ENCODE measurements at regions not wholly inside any gene's neighbourhood (a gene's known extent, or its start where the extent isn't known, plus 50 kb on each side); places are given as distances from the start of the nearest gene placed in this dataset.
"Not testable (repeated sequence)": the region's sequence is repeated elsewhere in the genome, so short reads cannot be mapped to it uniquely, and the experiment has no call there.

- Histone ChIP-seq H3K27ac (ENCODE audit: low read depth in 2 of 2, low read length in 2 of 2) (no peak overlapping the region), H3K27me3 (ENCODE audit: control insufficient read depth in 2 of 2, insufficient read depth in 2 of 2, low read length in 2 of 2) (no peaks in the 10 kb centered on the region), H3K4me3 (ENCODE audit: low read length in 2 of 2) (no peak overlapping the region), H3K9ac (ENCODE audit: low read depth in 1 of 2, low read length in 2 of 2) (no peak overlapping the region), H3K9me3 (ENCODE audit: control insufficient read depth in 2 of 2, low read length in 2 of 2) (no peaks in the 10 kb centered on the region), H3K4me1 (ENCODE audit: control insufficient read depth in 2 of 2, insufficient read depth in 2 of 2, low read length in 2 of 2) (no peaks in the 10 kb centered on the region), H3K36me3 (ENCODE audit: control insufficient read depth in 2 of 2, insufficient read depth in 2 of 2, low read length in 2 of 2) (no peaks in the 10 kb centered on the region)
Measured at GRCh38 chr14:37681486-37681885, 86.1 kb downstream of the TTC6 start.

GRCh38 chr14:37692680-37693079, 97.3 kb downstream of the TTC6 start:
- not testable (repeated sequence) for H3K27ac ChIP-seq (ENCODE audit: low read depth in 2 of 2, low read length in 2 of 2); H3K4me3 ChIP-seq (ENCODE audit: low read length in 2 of 2); H3K36me3 ChIP-seq (ENCODE audit: control insufficient read depth in 2 of 2, insufficient read depth in 2 of 2, low read length in 2 of 2); H3K27me3 ChIP-seq (ENCODE audit: control insufficient read depth in 2 of 2, insufficient read depth in 2 of 2, low read length in 2 of 2); H3K4me1 ChIP-seq (ENCODE audit: control insufficient read depth in 2 of 2, insufficient read depth in 2 of 2, low read length in 2 of 2); H3K9me3 ChIP-seq (ENCODE audit: control insufficient read depth in 2 of 2, low read length in 2 of 2); H3K9ac ChIP-seq (ENCODE audit: low read depth in 1 of 2, low read length in 2 of 2)

GRCh38 chr14:37693420-37693819, 98.0 kb downstream of the TTC6 start:
- not testable (repeated sequence) for H3K27me3 ChIP-seq (ENCODE audit: control insufficient read depth in 2 of 2, insufficient read depth in 2 of 2, low read length in 2 of 2)

DNA sequence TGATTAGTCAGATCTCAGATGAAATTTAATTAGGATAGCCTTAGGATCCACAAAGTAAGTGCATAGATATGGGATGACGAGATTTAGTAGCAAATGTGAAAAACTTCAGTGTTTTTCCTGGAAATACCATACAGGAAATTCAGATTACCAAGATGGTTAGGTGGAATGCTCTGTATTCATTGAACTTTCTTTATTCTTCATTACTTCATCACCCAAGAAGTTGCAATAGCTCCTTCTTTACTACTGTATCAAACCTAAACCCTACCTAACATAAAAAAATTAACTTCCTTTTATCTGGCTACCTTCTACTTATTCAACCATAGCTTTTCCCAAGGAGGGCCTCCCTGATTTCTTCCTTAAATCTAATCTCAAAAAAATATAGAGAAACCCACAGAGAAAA, 100.4 kb downstream of the TTC6 start:
- Histone ChIP-seq H3K4me3 (ENCODE audit: low read length in 2 of 2) (no peak overlapping the region), H3K27me3 (ENCODE audit: control insufficient read depth in 2 of 2, insufficient read depth in 2 of 2, low read length in 2 of 2) (no peaks in the 10 kb centered on the region), H3K4me1 (ENCODE audit: control insufficient read depth in 2 of 2, insufficient read depth in 2 of 2, low read length in 2 of 2) (no peaks in the 10 kb centered on the region), H3K9me3 (ENCODE audit: control insufficient read depth in 2 of 2, low read length in 2 of 2) (no peaks in the 10 kb centered on the region), H3K36me3 (ENCODE audit: control insufficient read depth in 2 of 2, insufficient read depth in 2 of 2, low read length in 2 of 2) (no peaks in the 10 kb centered on the region), H3K9ac (ENCODE audit: low read depth in 1 of 2, low read length in 2 of 2) (no peak overlapping the region), H3K27ac (ENCODE audit: low read depth in 2 of 2, low read length in 2 of 2) (no peak overlapping the region)

More at GRCh38 chr14:37693420-37693819, 98.0 kb downstream of the TTC6 start:
- not testable (repeated sequence) for H3K9me3 ChIP-seq (ENCODE audit: control insufficient read depth in 2 of 2, low read length in 2 of 2); H3K4me3 ChIP-seq (ENCODE audit: low read length in 2 of 2); H3K27ac ChIP-seq (ENCODE audit: low read depth in 2 of 2, low read length in 2 of 2); H3K36me3 ChIP-seq (ENCODE audit: control insufficient read depth in 2 of 2, insufficient read depth in 2 of 2, low read length in 2 of 2); H3K4me1 ChIP-seq (ENCODE audit: control insufficient read depth in 2 of 2, insufficient read depth in 2 of 2, low read length in 2 of 2); H3K9ac ChIP-seq (ENCODE audit: low read depth in 1 of 2, low read length in 2 of 2)

GRCh38 chr14:37697489-37698121, 102.2 kb downstream of the TTC6 start:
- Histone ChIP-seq H3K9me3 (ENCODE audit: control insufficient read depth in 2 of 2, low read length in 2 of 2) (no peaks in the 10 kb centered on the region), H3K4me1 (ENCODE audit: control insufficient read depth in 2 of 2, insufficient read depth in 2 of 2, low read length in 2 of 2) (no peaks in the 10 kb centered on the region), H3K36me3 (ENCODE audit: control insufficient read depth in 2 of 2, insufficient read depth in 2 of 2, low read length in 2 of 2) (no peaks in the 10 kb centered on the region), H3K27me3 (ENCODE audit: control insufficient read depth in 2 of 2, insufficient read depth in 2 of 2, low read length in 2 of 2) (no peaks in the 10 kb centered on the region), H3K9ac (ENCODE audit: low read depth in 1 of 2, low read length in 2 of 2) (no peak overlapping the region), H3K27ac (ENCODE audit: low read depth in 2 of 2, low read length in 2 of 2) (no peak overlapping the region), H3K4me3 (ENCODE audit: low read length in 2 of 2) (no peak overlapping the region)

DNA sequence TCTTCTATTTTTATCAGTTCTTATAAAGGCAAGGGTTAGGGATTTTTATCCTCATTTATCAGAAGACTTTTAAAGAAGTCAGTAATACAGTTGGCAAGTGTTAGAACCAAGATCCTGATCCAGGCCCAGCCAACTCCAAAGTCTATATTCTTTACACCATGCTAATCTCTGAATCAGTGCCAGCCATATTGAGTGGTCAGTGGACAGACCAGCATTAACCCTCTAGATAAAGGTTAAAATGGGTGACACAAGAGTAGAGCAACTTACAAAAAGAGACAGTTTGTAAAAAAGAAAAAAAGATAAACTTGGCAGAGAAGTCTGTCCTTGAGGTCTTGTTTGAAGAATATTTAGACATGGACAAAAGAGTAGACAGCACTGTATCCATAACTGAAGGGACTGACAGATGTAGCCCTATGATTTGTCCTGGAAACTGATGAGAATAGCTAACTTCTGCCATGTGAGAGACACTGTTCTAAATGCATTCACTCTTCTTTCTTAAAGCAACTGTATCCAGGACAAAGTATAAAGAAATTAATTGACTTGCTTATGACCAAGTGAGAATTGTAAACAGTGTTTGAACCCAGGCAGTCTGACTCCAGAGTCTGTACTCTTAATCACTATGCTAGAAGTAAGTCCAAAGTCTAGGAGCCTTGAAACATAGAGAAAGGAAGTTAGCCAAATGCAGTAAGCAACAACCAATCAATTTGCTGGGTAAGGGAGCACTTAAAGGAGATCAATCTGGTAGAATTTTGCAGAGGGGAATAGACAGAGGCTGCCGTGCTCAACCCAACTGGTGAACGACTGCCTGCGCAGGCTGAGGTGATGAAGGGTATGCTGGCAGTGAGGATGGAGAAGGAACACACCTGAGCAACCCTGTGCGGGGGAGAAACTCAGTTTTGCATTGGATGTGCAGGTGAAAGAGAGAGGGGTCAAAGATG, 103.7 kb downstream of the TTC6 start:
- H3K27me3 ChIP-seq (ENCODE audit: control insufficient read depth in 2 of 2, insufficient read depth in 2 of 2, low read length in 2 of 2): no peaks in the 10 kb centered on the region
- no peaks in the 10 kb centered on the region for H3K36me3 ChIP-seq (ENCODE audit: control insufficient read depth in 2 of 2, insufficient read depth in 2 of 2, low read length in 2 of 2)
- no peaks in the 10 kb centered on the region for H3K9me3 ChIP-seq (ENCODE audit: control insufficient read depth in 2 of 2, low read length in 2 of 2)
- no peak overlapping the region for H3K9ac ChIP-seq (ENCODE audit: low read depth in 1 of 2, low read length in 2 of 2)
- no peak overlapping the region for H3K27ac ChIP-seq (ENCODE audit: low read depth in 2 of 2, low read length in 2 of 2)
- H3K4me1 ChIP-seq (ENCODE audit: control insufficient read depth in 2 of 2, insufficient read depth in 2 of 2, low read length in 2 of 2): no peaks in the 10 kb centered on the region
- H3K4me3 ChIP-seq (ENCODE audit: low read length in 2 of 2): no peak overlapping the region

DNA sequence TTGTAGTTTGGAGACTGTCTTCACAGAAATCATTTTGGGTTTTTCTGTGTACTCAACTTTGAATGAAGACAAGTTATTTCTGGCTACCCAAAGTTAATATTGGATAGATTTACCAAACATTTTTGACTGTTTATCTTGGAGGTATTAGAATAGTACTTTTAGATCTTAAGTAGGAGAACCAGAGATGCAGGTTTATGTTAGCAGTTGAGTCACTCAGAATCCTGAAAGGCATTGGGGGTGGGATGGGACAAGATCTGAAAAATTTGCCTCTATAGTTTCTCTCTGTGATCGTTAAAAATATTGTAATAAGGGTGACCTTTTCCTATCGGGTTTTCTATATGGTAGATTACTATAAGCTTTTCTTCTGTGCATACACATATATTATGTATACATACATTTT, 112.3 kb downstream of the TTC6 start:
- Histone ChIP-seq H3K27me3 (ENCODE audit: control insufficient read depth in 2 of 2, insufficient read depth in 2 of 2, low read length in 2 of 2) (no peaks in the 10 kb centered on the region), H3K4me3 (ENCODE audit: low read length in 2 of 2) (no peak overlapping the region), H3K27ac (ENCODE audit: low read depth in 2 of 2, low read length in 2 of 2) (no peak overlapping the region), H3K9me3 (ENCODE audit: control insufficient read depth in 2 of 2, low read length in 2 of 2) (no peaks in the 10 kb centered on the region), H3K4me1 (ENCODE audit: control insufficient read depth in 2 of 2, insufficient read depth in 2 of 2, low read length in 2 of 2) (no peaks in the 10 kb centered on the region), H3K36me3 (ENCODE audit: control insufficient read depth in 2 of 2, insufficient read depth in 2 of 2, low read length in 2 of 2) (no peaks in the 10 kb centered on the region), H3K9ac (ENCODE audit: low read depth in 1 of 2, low read length in 2 of 2) (no peak overlapping the region)

DNA sequence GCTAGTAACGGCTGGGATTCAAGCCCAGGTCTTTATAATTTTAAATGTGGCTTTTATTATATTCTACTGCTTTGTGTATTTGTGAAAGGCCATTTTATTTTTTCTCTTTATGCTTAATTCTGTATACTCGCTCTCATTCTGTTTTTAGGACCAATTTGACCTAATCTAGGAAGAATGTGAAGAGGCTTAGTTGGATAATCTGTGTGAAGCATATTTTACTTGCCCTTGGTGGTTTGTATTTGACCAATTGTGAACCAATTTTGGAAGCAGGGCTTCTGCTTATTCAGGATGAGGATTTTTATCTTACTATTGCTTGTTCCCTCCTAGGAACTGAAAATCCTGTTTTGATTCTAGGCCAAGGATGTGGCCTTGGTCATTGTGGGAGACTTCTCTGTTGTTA, 113.1 kb downstream of the TTC6 start:
- H3K4me3 ChIP-seq (ENCODE audit: low read length in 2 of 2): no peak overlapping the region
- no peaks in the 10 kb centered on the region for H3K4me1 ChIP-seq (ENCODE audit: control insufficient read depth in 2 of 2, insufficient read depth in 2 of 2, low read length in 2 of 2)
- H3K36me3 ChIP-seq (ENCODE audit: control insufficient read depth in 2 of 2, insufficient read depth in 2 of 2, low read length in 2 of 2): no peaks in the 10 kb centered on the region
- no peaks in the 10 kb centered on the region for H3K9me3 ChIP-seq (ENCODE audit: control insufficient read depth in 2 of 2, low read length in 2 of 2)
- no peak overlapping the region for H3K9ac ChIP-seq (ENCODE audit: low read depth in 1 of 2, low read length in 2 of 2)
- no peaks in the 10 kb centered on the region for H3K27me3 ChIP-seq (ENCODE audit: control insufficient read depth in 2 of 2, insufficient read depth in 2 of 2, low read length in 2 of 2)
- H3K27ac ChIP-seq (ENCODE audit: low read depth in 2 of 2, low read length in 2 of 2): no peak overlapping the region

- no peak overlapping the region for H3K4me3 ChIP-seq (ENCODE audit: low read length in 2 of 2)
- H3K27me3 ChIP-seq (ENCODE audit: control insufficient read depth in 2 of 2, insufficient read depth in 2 of 2, low read length in 2 of 2): no peaks in the 10 kb centered on the region
- no peak overlapping the region for H3K27ac ChIP-seq (ENCODE audit: low read depth in 2 of 2, low read length in 2 of 2)
- H3K36me3 ChIP-seq (ENCODE audit: control insufficient read depth in 2 of 2, insufficient read depth in 2 of 2, low read length in 2 of 2): no peaks in the 10 kb centered on the region
- H3K9me3 ChIP-seq (ENCODE audit: control insufficient read depth in 2 of 2, low read length in 2 of 2): no peaks in the 10 kb centered on the region
- no peaks in the 10 kb centered on the region for H3K4me1 ChIP-seq (ENCODE audit: control insufficient read depth in 2 of 2, insufficient read depth in 2 of 2, low read length in 2 of 2)
- H3K9ac ChIP-seq (ENCODE audit: low read depth in 1 of 2, low read length in 2 of 2): no peak overlapping the region
Measured at GRCh38 chr14:37709419-37710195, 114.2 kb downstream of the TTC6 start.

DNA sequence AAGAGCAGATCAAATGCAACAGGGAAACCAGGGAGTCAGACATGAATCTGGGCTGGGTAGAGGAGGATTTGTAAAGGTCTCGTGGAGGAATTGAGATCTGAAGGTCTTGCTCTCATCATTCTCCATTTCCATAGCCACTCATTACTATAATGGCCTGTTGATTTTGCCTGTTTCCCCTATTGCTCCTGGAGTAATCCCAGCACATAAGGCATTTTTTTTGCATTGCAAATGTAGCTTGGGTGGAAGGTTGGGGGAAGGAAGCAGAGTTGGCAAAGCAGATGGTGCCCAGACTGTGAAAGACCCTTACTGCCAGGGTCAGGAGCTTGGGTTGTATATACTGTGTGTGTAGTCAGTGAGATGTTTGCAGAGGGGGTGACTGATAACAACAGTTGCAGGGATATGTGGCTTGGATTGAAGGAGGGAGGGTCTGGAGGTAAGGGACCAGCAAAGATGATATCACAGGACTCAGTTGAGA, 116.0 kb downstream of the TTC6 start:
- H3K9ac ChIP-seq (ENCODE audit: low read depth in 1 of 2, low read length in 2 of 2): no peak overlapping the region
- H3K27ac ChIP-seq (ENCODE audit: low read depth in 2 of 2, low read length in 2 of 2): no peak overlapping the region
- H3K36me3 ChIP-seq (ENCODE audit: control insufficient read depth in 2 of 2, insufficient read depth in 2 of 2, low read length in 2 of 2): no peaks in the 10 kb centered on the region
- no peaks in the 10 kb centered on the region for H3K4me1 ChIP-seq (ENCODE audit: control insufficient read depth in 2 of 2, insufficient read depth in 2 of 2, low read length in 2 of 2)
- H3K9me3 ChIP-seq (ENCODE audit: control insufficient read depth in 2 of 2, low read length in 2 of 2): no peaks in the 10 kb centered on the region
- no peak overlapping the region for H3K4me3 ChIP-seq (ENCODE audit: low read length in 2 of 2)
- no peaks in the 10 kb centered on the region for H3K27me3 ChIP-seq (ENCODE audit: control insufficient read depth in 2 of 2, insufficient read depth in 2 of 2, low read length in 2 of 2)

All from mucosa of rectum (tissue), 2 donors.